ENCODE measurements at regions not wholly inside any gene's neighbourhood (a gene's known extent, or its start where the extent isn't known, plus 50 kb on each side); places are given as distances from the start of the nearest gene placed in this dataset.
A peak's percentile ranks its signal among the peaks of the same experiment; 100 is the strongest.

DNA sequence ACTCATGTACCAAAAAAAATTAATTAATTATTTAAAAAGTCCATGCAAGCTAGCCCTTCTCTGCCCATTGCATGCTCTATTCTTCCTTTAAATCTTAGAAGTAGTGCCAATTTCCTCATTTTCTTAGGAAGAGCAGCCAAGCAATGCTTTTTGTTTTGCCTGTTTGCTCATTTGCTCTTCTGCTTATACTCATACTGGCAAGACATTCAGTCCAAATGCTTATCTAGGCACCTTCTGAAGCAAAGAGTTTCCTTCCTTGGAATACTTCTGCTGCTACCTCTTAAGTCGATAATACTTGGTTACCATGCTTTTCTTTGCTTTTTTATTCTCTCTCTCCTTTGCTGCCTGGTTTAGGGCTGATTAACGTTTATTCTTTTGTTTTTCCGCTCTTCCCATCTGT, 1318.3 kb downstream of the AACS start:
- no peaks in the 10 kb centered on the region for H4K20me1 ChIP-seq (ENCODE audit: control insufficient read depth, insufficient read depth, insufficient read length)
- H2BK120ac ChIP-seq (ENCODE audit: low read depth, low read length, poor library complexity, severe bottlenecking), result no peak overlapping the region
- TF ChIP-seq, protein P1, sequence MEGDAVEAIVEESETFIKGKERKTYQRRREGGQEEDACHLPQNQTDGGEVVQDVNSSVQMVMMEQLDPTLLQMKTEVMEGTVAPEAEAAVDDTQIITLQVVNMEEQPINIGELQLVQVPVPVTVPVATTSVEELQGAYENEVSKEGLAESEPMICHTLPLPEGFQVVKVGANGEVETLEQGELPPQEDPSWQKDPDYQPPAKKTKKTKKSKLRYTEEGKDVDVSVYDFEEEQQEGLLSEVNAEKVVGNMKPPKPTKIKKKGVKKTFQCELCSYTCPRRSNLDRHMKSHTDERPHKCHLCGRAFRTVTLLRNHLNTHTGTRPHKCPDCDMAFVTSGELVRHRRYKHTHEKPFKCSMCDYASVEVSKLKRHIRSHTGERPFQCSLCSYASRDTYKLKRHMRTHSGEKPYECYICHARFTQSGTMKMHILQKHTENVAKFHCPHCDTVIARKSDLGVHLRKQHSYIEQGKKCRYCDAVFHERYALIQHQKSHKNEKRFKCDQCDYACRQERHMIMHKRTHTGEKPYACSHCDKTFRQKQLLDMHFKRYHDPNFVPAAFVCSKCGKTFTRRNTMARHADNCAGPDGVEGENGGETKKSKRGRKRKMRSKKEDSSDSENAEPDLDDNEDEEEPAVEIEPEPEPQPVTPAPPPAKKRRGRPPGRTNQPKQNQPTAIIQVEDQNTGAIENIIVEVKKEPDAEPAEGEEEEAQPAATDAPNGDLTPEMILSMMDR (conservative IDR thresholded peaks at IDR 0.05), result no peak
- no peak overlapping the region for H2BK12ac ChIP-seq (ENCODE audit: insufficient read length, low read depth, low read length)
- H3K27me3 ChIP-seq (ENCODE audit: insufficient read depth, low read length), result no peaks in the 10 kb centered on the region
- H2AK5ac ChIP-seq (ENCODE audit: insufficient read length, low read length), result no peak overlapping the region
- H3K4me1 Mint-ChIP-seq, result peaks cover 31 to 33% of the 10 kb centered on the region in 2 experiments
- no peaks in the 10 kb centered on the region; the same call in 1 of the 2 replicates for H3K27me3 Mint-ChIP-seq (ENCODE audit: low read depth)
- no peak overlapping the region for H3K27ac ChIP-seq (ENCODE audit: insufficient read length, low read depth, low read length)
- peak overlapping the region; percentile 24 to 76 (median 42); a peak in 4 of 7 replicates for H3K27ac Mint-ChIP-seq
- no peak overlapping the region for H3K18ac ChIP-seq (ENCODE audit: insufficient read length, low read depth, low read length)
- H4K91ac ChIP-seq (ENCODE audit: insufficient read length, low read depth, low read length), result no peak overlapping the region
- no peak overlapping the region for H2AFZ ChIP-seq (ENCODE audit: low read length)
- H3K56ac ChIP-seq (ENCODE audit: insufficient read length, low read depth, low read length), result no peak overlapping the region
- H3K9ac ChIP-seq (ENCODE audit: extremely low read depth, insufficient read length, low read length), result no peak overlapping the region
- no peak overlapping the region for H3T11ph ChIP-seq (ENCODE audit: low read length)
- H3K9me3 Mint-ChIP-seq, result peaks cover 18 to 22% of the 10 kb centered on the region in 2 experiments
- H3K79me2 ChIP-seq (ENCODE audit: insufficient read depth, low read length), result no peaks in the 10 kb centered on the region
- H3K36me3 Mint-ChIP-seq (ENCODE audit: insufficient read depth in 1 of 3, low read depth in 3 of 3), result peaks cover 4 to 27% (median 9%) of the 10 kb centered on the region in 3 experiments; a peak in 6 of 7 replicates
- H2BK15ac ChIP-seq (ENCODE audit: low read depth, low read length), result no peak overlapping the region
- H3K79me1 ChIP-seq (ENCODE audit: insufficient read depth, low read depth, low read length, poor library complexity, severe bottlenecking), result no peaks in the 10 kb centered on the region
- no CpG with 5 or more reads among the region's 3 CpGs for WGBS (ENCODE audit: extremely low coverage, insufficient read length, low lambda C conversion rate)
- peaks cover 4% of the 10 kb centered on the region; the same call in 1 of the 2 replicates for H3K4me1 ChIP-seq (ENCODE audit: insufficient read depth, low read length)
- H3K4ac ChIP-seq (ENCODE audit: low read depth, low read length), result no peak overlapping the region
- H3K23ac ChIP-seq (ENCODE audit: insufficient read length, low read depth, low read length), result no peak overlapping the region
- H4K5ac ChIP-seq (ENCODE audit: insufficient read length, low read depth, low read length), result no peak overlapping the region
- no peak overlapping the region for H4K8ac ChIP-seq (replicated peaks; ENCODE audit: insufficient read length, low read depth, low read length)
- no peak for DNase-seq
- no peak overlapping the region for H3K4me2 ChIP-seq (ENCODE audit: insufficient read depth, insufficient read length, low read length)
- H3K4me3 Mint-ChIP-seq, result no peak overlapping the region
- no peaks in the 10 kb centered on the region for H3K9me3 ChIP-seq (ENCODE audit: control insufficient read depth, low read depth, low read length)
- no peak overlapping the region for H2BK5ac ChIP-seq (ENCODE audit: insufficient read length, low read length)
- no peaks in the 10 kb centered on the region for H3K23me2 ChIP-seq (ENCODE audit: insufficient read length, low read depth, low read length, poor library complexity, severe bottlenecking)
- no peak overlapping the region for H2BK20ac ChIP-seq (ENCODE audit: low read depth, low read length, poor library complexity, severe bottlenecking)
- no peak overlapping the region for H3K14ac ChIP-seq (ENCODE audit: insufficient read depth, low read length)

Data from H9 (cell line).